HepG2 (cell line): ENCODE measurements at regions not wholly inside any gene's neighbourhood (a gene's known extent, or its start where the extent isn't known, plus 50 kb on each side); places are given as distances from the start of the nearest gene placed in this dataset.

Experiments used
- ATAC-seq: fragments of 200-7000 bp; cut with Tn5 transposase; 3 replicates; pipeline ENCODE4 v1.9.1; 2020; ENCODE audit warnings: mild to moderate bottlenecking, moderate library complexity
- BruUV-seq: library from RNA; stranded (reverse); fragments of 400-500 nt; replicated peaks from 2 replicates; lab custom pipeline; 2021; lab: Mats Ljungman, UMichigan
- CTCF ChIA-PET: fragments of 300-600 bp; formaldehyde crosslinking; extraction: SDS; loops from one replicate; lab custom pipeline; 2021; ENCODE audit warnings: low total read pairs, inconsistent platforms, low intra/inter-chr PET ratio; lab: Yijun Ruan, JAX
- POLR2A ChIA-PET: fragments of 350-600 bp; sonication (Branson Sonifier 250); formaldehyde crosslinking; loops from one replicate; lab custom pipeline; 2020; ENCODE audit warnings: antibody characterized with exemption, inconsistent platforms; lab: Yijun Ruan, JAX
- DNase-seq: peaks from one replicate; pipeline ENCODE4 v3.0.0-alpha.2; 2015; ENCODE audit warnings: low spot score
- FAIRE-seq: peaks from 3 replicates; lab custom pipeline; 2011; peaks lifted over from hg19 to GRCh38; lab: Jason Lieb, UNC
- H2AFZ ChIP-seq: one replicate; pipeline ENCODE4 v1.6.1; 2011; ENCODE audit warnings: low read length, inconsistent platforms
- H3K27ac ChIP-seq: fragments of 300-600 bp; 3 replicates; pipeline ENCODE4 v1.8.0; 2011; ENCODE audit warnings: mixed run types, mild to moderate bottlenecking, mixed read lengths, low read length, inconsistent platforms; ENCODE audit not compliant: insufficient read depth; ENCODE audit errors: extremely low read length
- H3K27me3 ChIP-seq, 2 experiments: fragments of 200-600 bp in 1 of 2; 2 replicates in 1 of 2; 3 replicates in 1 of 2; pipeline versions ENCODE4 v1.6.0 to v1.8.0; 2011; ENCODE audit warnings: low read length in 2 of 2, mild to moderate bottlenecking in 2 of 2, moderate library complexity in 2 of 2, inconsistent platforms in 1 of 2; ENCODE audit not compliant: insufficient read depth in 2 of 2, control insufficient read depth in 1 of 2
- H3K36me3 ChIP-seq, 2 experiments: fragments of 200-600 bp in 1 of 2; replicated peaks in 1 of 2; 2 replicates in 1 of 2; 3 replicates in 1 of 2; pipeline versions ENCODE4 v1.5.1 to v1.8.0; 2011; ENCODE audit warnings: low read length in 2 of 2, inconsistent platforms in 1 of 2; ENCODE audit not compliant: insufficient read depth in 2 of 2, control insufficient read depth in 1 of 2
- H3K4me1 ChIP-seq: 2 replicates; pipeline ENCODE4 v1.5.1; 2012; ENCODE audit warnings: low read length, inconsistent platforms; ENCODE audit not compliant: insufficient read depth
- H3K4me2 ChIP-seq: 2 replicates; pipeline ENCODE4 v1.6.0; 2011; ENCODE audit warnings: low read depth, low read length, inconsistent platforms
- H3K4me3 ChIP-seq, 3 experiments: fragments of 200-600 bp in 1 of 3; sonication (generic), shearing (Covaris generic) in 1 of 3; replicated peaks in 1 of 3; 2 replicates each; pipeline ENCODE4 v1.5.1; 2011 to 2016; ENCODE audit warnings: low read length in 3 of 3, inconsistent platforms in 2 of 3, low read depth in 2 of 3, mild to moderate bottlenecking in 2 of 3, control low read depth in 1 of 3, mixed read lengths in 1 of 3; ENCODE audit not compliant: insufficient read depth in 1 of 3
- H3K79me2 ChIP-seq: one replicate; pipeline ENCODE4 v1.6.1; 2011; ENCODE audit warnings: low read length, inconsistent platforms; ENCODE audit not compliant: insufficient read depth
- H3K9ac ChIP-seq: 2 replicates; pipeline ENCODE4 v1.6.0; 2011; ENCODE audit warnings: mild to moderate bottlenecking, low read depth, low read length, inconsistent platforms; ENCODE audit not compliant: insufficient read depth
- H3K9me3 ChIP-seq: 2 replicates; pipeline ENCODE4 v1.5.1; 2012; ENCODE audit warnings: mild to moderate bottlenecking, low read length
- H4K20me1 ChIP-seq: 2 replicates; pipeline ENCODE4 v1.6.0; 2011; ENCODE audit warnings: inconsistent platforms, mild to moderate bottlenecking, low read length, moderate library complexity; ENCODE audit not compliant: insufficient read depth
- AFF4 ChIP-seq: sonication (generic); formaldehyde crosslinking; IDR thresholded peaks from 2 replicates; pipeline ENCODE4 v1.4.0; 2020; ENCODE audit warnings: missing genetic modification reagents
- CBX2 ChIP-seq, 2 experiments: fragments of 200-600 bp in 1 of 2; sonication (generic); formaldehyde crosslinking in 1 of 2; IDR thresholded peaks; 2 replicates each; pipeline versions ENCODE4 v1.7.0 to v1.8.1; 2018 to 2022; ENCODE audit warnings: low read depth in 2 of 2, low read length in 1 of 2, mild to moderate bottlenecking in 1 of 2, missing genetic modification reagents in 1 of 2
- ELF3 ChIP-seq: IDR thresholded peaks from 2 replicates; pipeline ENCODE4 v1.6.1; 2016; ENCODE audit warnings: missing genetic modification reagents, missing compliant biosample characterization
- LCORL ChIP-seq, 2 experiments: fragments of 450-650 bp in 1 of 2; sonication (generic) in 1 of 2; formaldehyde crosslinking in 1 of 2; IDR thresholded peaks; 2 replicates each; pipeline versions ENCODE4 v1.5.0 to v1.6.1; 2017 to 2020; ENCODE audit warnings: antibody characterized with exemption in 1 of 2, missing genetic modification reagents in 1 of 2
- MEIS2 ChIP-seq: sonication (generic); formaldehyde crosslinking; IDR thresholded peaks from 2 replicates; pipeline ENCODE4 v1.9.0; 2021; ENCODE audit warnings: mild to moderate bottlenecking, missing genetic modification reagents
- MTA1 ChIP-seq: sonication (generic); formaldehyde crosslinking; IDR thresholded peaks from 2 replicates; pipeline ENCODE4 v1.4.0; 2020; ENCODE audit warnings: missing genetic modification reagents, mild to moderate bottlenecking, borderline replicate concordance
- NCOA2 ChIP-seq: sonication (generic); formaldehyde crosslinking; IDR thresholded peaks from 2 replicates; pipeline ENCODE4 v1.8.0; 2022; ENCODE audit warnings: inconsistent platforms
- NR0B2 ChIP-seq: sonication (generic); formaldehyde crosslinking; IDR thresholded peaks from 2 replicates; pipeline ENCODE4 v1.4.0; 2020; ENCODE audit warnings: mild to moderate bottlenecking, missing genetic modification reagents
- PRMT3 ChIP-seq: sonication (generic); formaldehyde crosslinking; IDR thresholded peaks from 2 replicates; pipeline ENCODE4 v1.8.1; 2022; ENCODE audit warnings: low read depth, mild to moderate bottlenecking, moderate library complexity, missing genetic modification reagents, borderline replicate concordance
- RAD51 ChIP-seq: fragments of 450-650 bp; IDR thresholded peaks from 2 replicates; pipeline ENCODE4 v1.6.1; 2016; ENCODE audit warnings: borderline replicate concordance
- SP4 ChIP-seq: sonication (generic); formaldehyde crosslinking; IDR thresholded peaks from 2 replicates; pipeline ENCODE4 v1.8.1; 2023; ENCODE audit warnings: mild to moderate bottlenecking, missing genetic modification reagents
- ZFP41 ChIP-seq: sonication (generic); formaldehyde crosslinking; IDR thresholded peaks from 2 replicates; pipeline ENCODE4 v1.4.0; 2020; ENCODE audit warnings: mild to moderate bottlenecking, missing genetic modification reagents, borderline replicate concordance
- ZNF317 ChIP-seq: sonication (generic); formaldehyde crosslinking; IDR thresholded peaks from 2 replicates; pipeline ENCODE4 v1.5.0; 2020; ENCODE audit warnings: mild to moderate bottlenecking, missing genetic modification reagents
- ZNF414 ChIP-seq: sonication (generic); formaldehyde crosslinking; IDR thresholded peaks from 2 replicates; pipeline ENCODE4 v1.5.0; 2020; ENCODE audit warnings: missing genetic modification reagents
- ZNF577 ChIP-seq: sonication (generic); formaldehyde crosslinking; IDR thresholded peaks from 2 replicates; pipeline ENCODE4 v1.4.0; 2020; ENCODE audit warnings: mild to moderate bottlenecking, low read depth, missing genetic modification reagents, borderline replicate concordance
- ZNF746 ChIP-seq: sonication (generic); formaldehyde crosslinking; IDR thresholded peaks from 2 replicates; pipeline ENCODE4 v1.8.0; 2022; ENCODE audit warnings: mild to moderate bottlenecking, missing genetic modification reagents
- ZNF781 ChIP-seq: sonication (generic); formaldehyde crosslinking; IDR thresholded peaks from 2 replicates; pipeline ENCODE4 v1.5.1; 2020; ENCODE audit warnings: borderline replicate concordance, mild to moderate bottlenecking, missing genetic modification reagents; ENCODE audit errors: not compliant biosample characterization
- ZUFSP ChIP-seq: sonication (generic); formaldehyde crosslinking; IDR thresholded peaks from 2 replicates; pipeline ENCODE4 v1.9.0; 2021; ENCODE audit warnings: missing genetic modification reagents, mild to moderate bottlenecking, borderline replicate concordance
- WGBS: methylation state at CpG from one replicate; pipeline ENCODE4 v1.1.6; 2017; ENCODE audit warnings: low lambda C conversion rate; 5-methylcytosine and 5-hydroxymethylcytosine counted together
- in situ Hi-C: cut with HindIII; loops from 2 replicates; pipeline ENCODE4 v1.10.0; 2017; ENCODE audit warnings: low pct_unique_long_range_greater_than_20kb; ENCODE audit not compliant: extremely low pct_ligation_motif_present
- intact Hi-C: fragments of 100-400 bp; cut with micrococcal nuclease; formaldehyde crosslinking; loops from one replicate; pipeline ENCODE4 v1.10.0; 2022; ENCODE audit not compliant: unreplicated experiment

- POLR2A ChIA-PET, result no interaction called here
These were observed 60.7 kb upstream of the DCD start for GRCh38 chr12:54708826-54709225.

More at GRCh38 chr12:54708826-54709225, 60.7 kb upstream of the DCD start:
- H3K36me3 ChIP-seq, result no peaks in the 10 kb centered on the region
- H3K4me3 ChIP-seq, result no peak overlapping the region
- no peak for TF ChIP-seq CBX2 (IDR thresholded peaks at IDR 0.05; ENCODE audit: low read depth, low read length)
- TF ChIP-seq CBX2 (CRISPR knock-in tag; IDR thresholded peaks at IDR 0.05; ENCODE audit: low read depth), result no peak
- no peak for TF ChIP-seq ELF3 (CRISPR knock-in tag)
- no peak for TF ChIP-seq MTA1 (CRISPR knock-in tag)
- TF ChIP-seq NR0B2, result no peak
- TF ChIP-seq ZNF746 (CRISPR knock-in tag), result no peak
- no peak for TF ChIP-seq SP4 (CRISPR knock-in tag)
- TF ChIP-seq RAD51, result no peak
- TF ChIP-seq ZFP41, result no peak
- TF ChIP-seq ZNF577 (CRISPR knock-in tag), result no peak
- TF ChIP-seq LCORL (IDR thresholded peaks at IDR 0.05), result no peak
- no peak for TF ChIP-seq LCORL (CRISPR knock-in tag; IDR thresholded peaks at IDR 0.05)
- TF ChIP-seq ZUFSP (CRISPR knock-in tag), result no peak
- no peak for TF ChIP-seq ZNF317 (CRISPR knock-in tag)
- TF ChIP-seq AFF4, result no peak
- TF ChIP-seq ZNF781 (CRISPR knock-in tag), result no peak
- no peak for TF ChIP-seq ZNF414 (CRISPR knock-in tag)
- no peak for TF ChIP-seq PRMT3
- TF ChIP-seq MEIS2 (CRISPR knock-in tag), result no peak
- no peak for TF ChIP-seq NCOA2 (CRISPR knock-in tag)
- H3K27me3 ChIP-seq, result no peaks in the 10 kb centered on the region
- no TSS peak for BruUV-seq
- H3K27ac ChIP-seq, result no peak overlapping the region
- no peak overlapping the region for H3K4me2 ChIP-seq
- intact Hi-C loops, result no loop called here
- ATAC-seq (no peak), FAIRE-seq (no peak), DNase-seq (no peak)
- no peaks in the 10 kb centered on the region for H3K79me2 ChIP-seq
- in situ Hi-C loops, result no loop called here
- 22% methylated on average over 4 of the region's 4 CpGs for WGBS
- no peak overlapping the region for H3K9ac ChIP-seq
- H4K20me1 ChIP-seq, result no peaks in the 10 kb centered on the region
- H3K4me1 ChIP-seq, result no peaks in the 10 kb centered on the region
- H3K9me3 ChIP-seq, result no peaks in the 10 kb centered on the region
- H2AFZ ChIP-seq, result no peak overlapping the region
- CTCF ChIA-PET, result no interaction called here
